LNCAP (cell line): ENCODE measurements at regions not wholly inside any gene's neighbourhood (a gene's known extent, or its start where the extent isn't known, plus 50 kb on each side); places are given as distances from the start of the nearest gene placed in this dataset.

Experiments used
- TF ChIP-seq, protein P1 (sequence below): fragments of 450-650 bp; IDR thresholded peaks from 2 replicates; pipeline ENCODE4 v1.5.1; 2017; ENCODE audit warnings: mild to moderate bottlenecking

DNA sequence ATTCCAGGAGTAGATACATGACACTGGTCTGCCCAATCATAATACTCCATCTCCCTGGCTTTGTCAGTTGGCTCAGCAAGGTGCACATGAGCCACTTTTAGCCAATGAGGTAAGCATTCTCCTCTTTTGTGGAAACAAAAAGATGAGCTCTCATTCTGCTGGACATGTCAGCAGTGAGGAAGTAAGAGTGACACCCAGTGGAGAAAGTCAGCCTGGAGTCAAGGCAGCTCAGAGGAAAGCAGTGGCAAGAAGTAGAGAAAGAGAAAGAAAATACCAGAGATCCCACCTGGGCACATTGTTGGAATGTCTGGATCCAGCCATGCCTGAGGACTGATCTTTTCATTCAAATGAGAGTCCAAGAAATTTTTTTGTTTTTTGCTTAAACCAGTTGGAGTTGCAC is 496.9 kb upstream of the C16orf82 start:
- TF ChIP-seq, protein P1, sequence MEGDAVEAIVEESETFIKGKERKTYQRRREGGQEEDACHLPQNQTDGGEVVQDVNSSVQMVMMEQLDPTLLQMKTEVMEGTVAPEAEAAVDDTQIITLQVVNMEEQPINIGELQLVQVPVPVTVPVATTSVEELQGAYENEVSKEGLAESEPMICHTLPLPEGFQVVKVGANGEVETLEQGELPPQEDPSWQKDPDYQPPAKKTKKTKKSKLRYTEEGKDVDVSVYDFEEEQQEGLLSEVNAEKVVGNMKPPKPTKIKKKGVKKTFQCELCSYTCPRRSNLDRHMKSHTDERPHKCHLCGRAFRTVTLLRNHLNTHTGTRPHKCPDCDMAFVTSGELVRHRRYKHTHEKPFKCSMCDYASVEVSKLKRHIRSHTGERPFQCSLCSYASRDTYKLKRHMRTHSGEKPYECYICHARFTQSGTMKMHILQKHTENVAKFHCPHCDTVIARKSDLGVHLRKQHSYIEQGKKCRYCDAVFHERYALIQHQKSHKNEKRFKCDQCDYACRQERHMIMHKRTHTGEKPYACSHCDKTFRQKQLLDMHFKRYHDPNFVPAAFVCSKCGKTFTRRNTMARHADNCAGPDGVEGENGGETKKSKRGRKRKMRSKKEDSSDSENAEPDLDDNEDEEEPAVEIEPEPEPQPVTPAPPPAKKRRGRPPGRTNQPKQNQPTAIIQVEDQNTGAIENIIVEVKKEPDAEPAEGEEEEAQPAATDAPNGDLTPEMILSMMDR: no peak

DNA sequence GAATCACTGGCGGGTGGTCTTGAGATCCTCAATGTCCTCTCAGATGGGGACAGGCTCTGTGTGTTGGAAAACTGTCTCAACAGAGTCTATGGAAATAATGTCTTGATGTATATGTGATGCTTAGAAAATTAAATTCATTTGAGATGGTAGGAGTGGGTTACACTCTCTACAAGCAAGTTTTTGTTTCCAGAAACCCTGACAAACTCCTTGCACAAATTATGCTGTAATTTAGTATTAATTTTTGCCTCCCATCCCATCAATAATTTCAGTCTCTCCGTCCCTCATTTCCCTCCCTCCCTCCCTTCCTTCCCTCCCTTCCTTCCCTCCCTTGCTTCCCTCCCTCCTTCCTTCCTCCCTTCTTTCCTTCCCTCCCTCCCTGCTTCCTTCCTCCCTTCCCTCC is 488.0 kb upstream of the C16orf82 start:
- TF ChIP-seq, protein P1: no peak

DNA sequence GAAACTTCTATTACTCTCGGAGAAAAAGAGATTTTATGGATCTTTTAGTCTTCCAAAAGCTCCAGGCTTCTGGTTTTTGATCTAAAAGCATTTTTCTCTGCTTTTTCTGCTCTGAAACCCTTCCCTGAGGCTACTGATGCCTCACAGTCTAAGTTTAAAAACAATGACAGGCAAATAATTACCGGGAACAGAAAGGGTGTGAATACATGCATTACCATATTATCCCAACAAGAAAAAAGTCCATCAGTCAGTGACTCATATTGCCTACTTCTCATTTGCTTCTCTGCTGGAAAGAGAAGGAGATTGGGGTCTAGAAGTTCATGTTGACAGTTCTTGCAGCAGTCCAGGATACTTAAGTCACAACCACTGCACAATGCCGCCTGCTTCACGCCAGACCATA is 482.9 kb upstream of the C16orf82 start:
- TF ChIP-seq, protein P1: no peak

DNA sequence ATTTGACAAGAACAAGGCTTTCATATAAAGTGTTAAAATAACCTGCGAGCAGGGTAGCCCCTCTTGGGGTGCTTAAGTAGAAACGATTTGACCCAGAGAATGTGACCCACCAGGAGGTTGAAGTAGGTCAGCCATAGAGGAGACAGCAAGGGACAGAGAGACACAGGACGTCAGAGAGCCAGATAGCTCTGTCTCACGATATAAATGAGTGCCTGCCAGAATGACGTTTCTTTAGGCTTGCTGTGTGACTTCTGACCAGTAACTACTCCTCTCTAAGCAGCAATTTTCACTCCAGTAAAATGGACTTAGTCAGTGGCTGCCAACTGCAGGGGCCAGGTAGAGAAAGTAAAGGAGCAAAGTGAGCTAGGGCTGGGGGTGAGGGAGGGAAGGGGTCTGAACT is 473.0 kb upstream of the C16orf82 start:
- TF ChIP-seq, protein P1: no peak

DNA sequence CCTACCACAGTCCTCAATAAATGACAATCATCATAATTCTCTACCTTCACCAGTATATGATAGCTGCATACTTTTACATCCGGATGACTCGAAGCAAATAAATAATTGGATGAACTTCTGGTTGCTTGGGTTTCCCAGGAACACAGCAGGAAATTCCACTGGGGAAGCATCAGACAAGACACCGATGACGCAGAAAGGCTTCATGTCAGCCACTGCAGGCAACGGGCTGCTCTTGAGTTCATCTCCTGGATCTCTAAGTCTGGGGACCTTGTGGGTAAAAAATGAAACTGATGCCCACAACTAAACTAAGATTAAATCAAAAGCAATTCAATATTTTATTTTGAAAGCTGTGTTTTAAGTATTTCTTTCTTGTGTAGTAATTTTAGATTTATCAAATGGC is 472.1 kb upstream of the C16orf82 start:
- TF ChIP-seq, protein P1: no peak

DNA sequence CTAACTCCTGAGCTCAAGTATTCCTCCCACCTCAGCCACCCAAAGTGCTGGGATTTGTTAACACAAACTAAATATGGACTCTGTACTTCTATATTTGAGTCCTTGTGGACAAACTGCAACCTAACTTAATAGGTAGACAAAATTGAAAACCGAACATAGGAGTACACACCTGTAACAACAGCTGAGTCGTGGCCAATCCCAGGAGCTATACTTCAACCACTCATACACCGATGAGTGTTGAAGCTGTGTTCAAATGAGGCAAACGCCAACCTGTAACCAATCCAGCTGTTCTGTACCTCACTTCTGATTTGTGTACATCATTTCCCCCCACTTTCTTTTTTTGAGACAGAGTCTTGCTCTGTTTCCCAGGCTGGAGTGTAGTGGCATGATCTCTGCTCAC is 471.5 kb upstream of the C16orf82 start:
- TF ChIP-seq, protein P1: no peak

DNA sequence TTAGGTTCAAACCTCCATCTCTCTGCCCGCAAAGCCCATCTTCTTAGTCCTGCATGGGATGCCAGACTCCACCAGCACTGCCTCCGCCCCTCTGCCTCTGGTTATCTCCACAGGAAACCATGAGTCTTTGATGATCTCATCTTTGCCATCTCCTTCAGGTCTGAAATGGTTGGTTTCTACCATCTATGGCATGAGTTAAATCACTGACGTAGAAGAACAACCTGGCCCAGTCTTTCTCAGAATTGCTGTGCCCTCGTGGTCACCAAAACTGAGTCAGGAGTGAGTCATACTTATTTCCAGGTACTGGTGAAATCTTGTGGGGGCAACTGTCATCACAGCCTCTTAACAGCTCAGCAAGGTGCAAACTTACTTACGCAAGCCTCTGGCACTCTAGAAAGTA is 468.7 kb upstream of the C16orf82 start:
- TF ChIP-seq, protein P1: no peak

DNA sequence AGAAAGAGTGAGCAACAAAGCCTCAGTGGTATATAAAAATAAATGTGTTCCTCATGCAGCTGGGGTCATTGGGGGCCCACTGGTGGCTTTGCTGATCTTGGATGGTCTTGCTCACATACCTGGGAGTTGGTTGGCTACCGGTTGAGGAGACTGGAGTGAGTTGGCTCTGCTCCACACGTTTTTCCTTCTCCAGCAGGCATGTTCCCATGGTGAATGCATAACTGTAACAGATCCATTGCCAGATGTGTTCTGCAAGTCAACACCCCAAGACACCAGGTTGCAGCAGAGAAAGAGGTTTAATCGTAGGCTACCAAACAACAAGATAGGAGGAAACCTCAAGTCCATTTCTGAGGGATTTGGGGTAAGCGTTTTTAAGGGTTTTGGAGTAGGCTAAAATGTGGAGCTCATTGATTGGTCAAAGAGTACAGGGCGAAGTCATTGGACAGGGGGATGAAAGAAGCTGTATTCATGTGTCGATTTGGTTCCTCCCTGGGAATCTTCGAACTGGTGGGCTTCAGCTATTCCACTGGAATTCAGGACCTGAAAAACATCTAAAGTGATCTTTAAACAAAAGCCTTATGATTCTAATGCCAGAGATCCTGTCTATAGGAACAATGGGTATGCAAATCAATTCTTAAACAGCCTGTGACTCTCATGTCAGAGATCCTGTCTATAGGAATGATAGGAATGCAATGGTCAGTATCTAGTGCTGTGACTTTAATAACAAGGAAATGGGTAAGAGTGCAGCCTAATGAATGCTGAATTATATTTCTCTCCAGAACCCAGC is 467.5 kb upstream of the C16orf82 start:
- TF ChIP-seq, protein P1: no peak
